ENCODE measurements at regions not wholly inside any gene's neighbourhood (a gene's known extent, or its start where the extent isn't known, plus 50 kb on each side); places are given as distances from the start of the nearest gene placed in this dataset.

- H3K4me1 ChIP-seq (ENCODE audit: control insufficient read depth in 2 of 3, insufficient read depth in 2 of 3, low read depth in 1 of 3, low read length in 3 of 3), result peaks cover 0 to 10% (median 7%) of the 10 kb centered on the region in 3 donors
- DNase-seq (no peak), FAIRE-seq (no peak)
- H3K4me3 ChIP-seq (ENCODE audit: low read length in 3 of 3), result peak overlapping the region in 1 of 3 donors; percentile 59
- H3K9ac ChIP-seq (ENCODE audit: low read length in 3 of 3), result no peak overlapping the region
- intact Hi-C loops (cut with DNase I), result no loop called here
- no peak for TF ChIP-seq CTCF (IDR thresholded peaks at IDR 0.05; ENCODE audit: borderline replicate concordance, extremely low read depth, insufficient read depth)
- H3K27me3 ChIP-seq (ENCODE audit: control insufficient read depth, insufficient read depth, low read length), result no peaks in the 10 kb centered on the region
- no peaks in the 10 kb centered on the region for H3K9me3 ChIP-seq (ENCODE audit: control insufficient read depth in 2 of 3, insufficient read depth in 1 of 3, low read length in 3 of 3)
- peak overlapping the region in 1 of 2 donors; percentile 33 for H3K27ac ChIP-seq (ENCODE audit: low read depth in 2 of 2, low read length in 2 of 2)
- H3K36me3 ChIP-seq (ENCODE audit: control insufficient read depth in 2 of 3, insufficient read depth in 3 of 3, low read length in 3 of 3), result no peaks in the 10 kb centered on the region
Observed at GRCh38 chr13:72537782-72538181, 189.6 kb downstream of the MZT1 start.

- Histone ChIP-seq H3K9me3 (ENCODE audit: control insufficient read depth in 2 of 3, insufficient read depth in 1 of 3, low read length in 3 of 3) (no peaks in the 10 kb centered on the region), H3K4me1 (ENCODE audit: control insufficient read depth in 2 of 3, insufficient read depth in 2 of 3, low read depth in 1 of 3, low read length in 3 of 3) (peaks cover 0 to 10% (median 7%) of the 10 kb centered on the region in 3 donors), H3K27ac (ENCODE audit: low read depth in 2 of 2, low read length in 2 of 2) (peak overlapping the region in 1 of 2 donors; percentile 33), H3K27me3 (ENCODE audit: control insufficient read depth, insufficient read depth, low read length) (no peaks in the 10 kb centered on the region), H3K36me3 (ENCODE audit: control insufficient read depth in 2 of 3, insufficient read depth in 3 of 3, low read length in 3 of 3) (no peaks in the 10 kb centered on the region), H3K9ac (ENCODE audit: low read length in 3 of 3) (no peak overlapping the region), H3K4me3 (ENCODE audit: low read length in 3 of 3) (peak overlapping the region; percentile 12 to 59 (median 53))
- intact Hi-C loops (cut with DNase I), result no loop called here
- FAIRE-seq, result no peak
- TF ChIP-seq CTCF (IDR thresholded peaks at IDR 0.05; ENCODE audit: borderline replicate concordance, extremely low read depth, insufficient read depth), result no peak
- no peak for DNase-seq
Observed at GRCh38 chr13:72537395-72537780, 190.0 kb downstream of the MZT1 start.

GRCh38 chr13:72536714-72537394 is 190.6 kb downstream of the MZT1 start:
- peaks cover 0 to 10% (median 7%) of the 10 kb centered on the region in 3 donors for H3K4me1 ChIP-seq (ENCODE audit: control insufficient read depth in 2 of 3, insufficient read depth in 2 of 3, low read depth in 1 of 3, low read length in 3 of 3)
- H3K4me3 ChIP-seq (ENCODE audit: low read length in 3 of 3), result peak overlapping the region; percentile 31 to 59 (median 53)
- peak overlapping the region; percentile 26 to 74 for H3K27ac ChIP-seq (ENCODE audit: low read depth in 2 of 2, low read length in 2 of 2)
- H3K36me3 ChIP-seq (ENCODE audit: control insufficient read depth in 2 of 3, insufficient read depth in 3 of 3, low read length in 3 of 3), result no peaks in the 10 kb centered on the region
- peak in 4 of 5 donors; percentile 46 to 84 (median 64) for DNase-seq
- H3K9ac ChIP-seq (ENCODE audit: low read length in 3 of 3), result no peak overlapping the region
- TF ChIP-seq CTCF (IDR thresholded peaks at IDR 0.05; ENCODE audit: borderline replicate concordance, extremely low read depth, insufficient read depth), result no peak
- intact Hi-C loops (cut with DNase I), result no loop called here
- H3K9me3 ChIP-seq (ENCODE audit: control insufficient read depth in 2 of 3, insufficient read depth in 1 of 3, low read length in 3 of 3), result no peaks in the 10 kb centered on the region
- no peaks in the 10 kb centered on the region for H3K27me3 ChIP-seq (ENCODE audit: control insufficient read depth, insufficient read depth, low read length)
- FAIRE-seq, result no peak

Measured in kidney (tissue), 13 donors.